ENCODE measurements at regions not wholly inside any gene's neighbourhood (a gene's known extent, or its start where the extent isn't known, plus 50 kb on each side); places are given as distances from the start of the nearest gene placed in this dataset.
"Not testable (repeated sequence)": the region's sequence is repeated elsewhere in the genome, so short reads cannot be mapped to it uniquely, and the experiment has no call there.

- DNase-seq (ENCODE audit: low spot score), result no peak
- WGBS, 2 donors (ENCODE audit: extremely low coverage in 2 of 2, insufficient read length in 2 of 2, insufficient replicate concordance in 1 of 2), result no CpG with 5 or more reads among the region's 3 CpGs
- no peak overlapping the region for H4K8ac ChIP-seq (ENCODE audit: low read depth, low read length)
Observed at GRCh38 chr2:95761556-95761955, 169.8 kb downstream of the TRIM43 start.

GRCh38 chr2:95762023-95763021 lies 170.5 kb downstream of the TRIM43 start:
- H2BK15ac ChIP-seq (ENCODE audit: low read length); H2BK12ac ChIP-seq (ENCODE audit: low read length); H2AFZ ChIP-seq (ENCODE audit: low read length); H3K4me3 ChIP-seq (ENCODE audit: low read length in 2 of 2); H3K4me1 ChIP-seq (ENCODE audit: control insufficient read depth in 2 of 2, insufficient read depth in 1 of 2, low read depth in 1 of 2, low read length in 2 of 2); H4K8ac ChIP-seq (ENCODE audit: low read depth, low read length); H3K4ac ChIP-seq (ENCODE audit: low read length); H3K36me3 ChIP-seq (replicated peaks in 1 of 2; ENCODE audit: control insufficient read depth in 2 of 2, insufficient read depth in 2 of 2, low read length in 2 of 2); H3K18ac ChIP-seq (ENCODE audit: low read length); H2AK5ac ChIP-seq (ENCODE audit: low read depth, low read length); H3K4me2 ChIP-seq (ENCODE audit: insufficient read depth, low read length, poor library complexity, severe bottlenecking); H4K91ac ChIP-seq (ENCODE audit: low read depth, low read length, poor library complexity); H2BK5ac ChIP-seq (ENCODE audit: low read length); DNase-seq (ENCODE audit: low spot score); H3K27ac ChIP-seq (replicated peaks; ENCODE audit: low read length); H3K14ac ChIP-seq (ENCODE audit: low read length); H3K23ac ChIP-seq (ENCODE audit: low read depth, low read length, poor library complexity); H3K27me3 ChIP-seq (ENCODE audit: control insufficient read depth in 3 of 3, insufficient read depth in 3 of 3, low read depth in 1 of 3, low read length in 3 of 3); H3K9me3 ChIP-seq (replicated peaks in 1 of 2; ENCODE audit: control insufficient read depth in 2 of 2, insufficient read depth in 1 of 2, low read depth in 1 of 2, low read length in 2 of 2); H2BK120ac ChIP-seq (ENCODE audit: low read depth, low read length); H3K9ac ChIP-seq (ENCODE audit: low read depth, low read length, poor library complexity); H3K79me1 ChIP-seq (ENCODE audit: low read depth, low read length): not testable (repeated sequence)
- WGBS, 2 donors (ENCODE audit: extremely low coverage in 2 of 2, insufficient read length in 2 of 2, insufficient replicate concordance in 1 of 2), result no CpG with 5 or more reads among the region's 21 CpGs

More at GRCh38 chr2:95761556-95761955, 169.8 kb downstream of the TRIM43 start:
- Histone ChIP-seq H3K4me3 (ENCODE audit: low read length in 2 of 2) (no peak overlapping the region), H3K27me3 (ENCODE audit: control insufficient read depth in 3 of 3, insufficient read depth in 3 of 3, low read depth in 1 of 3, low read length in 3 of 3) (no peaks in the 10 kb centered on the region), H2BK5ac (ENCODE audit: low read length) (peak overlapping the region; percentile 75), H3K36me3 (replicated peaks in 1 of 2; ENCODE audit: control insufficient read depth in 2 of 2, insufficient read depth in 2 of 2, low read length in 2 of 2) (no peaks in the 10 kb centered on the region), H3K4me2 (ENCODE audit: insufficient read depth, low read length, poor library complexity, severe bottlenecking) (no peak overlapping the region), H3K4ac (ENCODE audit: low read length) (no peak overlapping the region), H3K27ac (replicated peaks; ENCODE audit: low read length) (no peak overlapping the region), H3K79me1 (ENCODE audit: low read depth, low read length) (peaks cover 1% of the 10 kb centered on the region), H3K23ac (ENCODE audit: low read depth, low read length, poor library complexity) (no peak overlapping the region), H3K9ac (ENCODE audit: low read depth, low read length, poor library complexity) (no peak overlapping the region), H4K91ac (ENCODE audit: low read depth, low read length, poor library complexity) (no peak overlapping the region), H2BK12ac (ENCODE audit: low read length) (no peak overlapping the region), H3K14ac (ENCODE audit: low read length) (peak overlapping the region; percentile 38), H2BK120ac (ENCODE audit: low read depth, low read length) (no peak overlapping the region), H2AK5ac (ENCODE audit: low read depth, low read length) (peak overlapping the region; percentile 52), H3K18ac (ENCODE audit: low read length) (peak overlapping the region; percentile 28), H2BK15ac (ENCODE audit: low read length) (no peak overlapping the region), H3K4me1 (ENCODE audit: control insufficient read depth in 2 of 2, insufficient read depth in 1 of 2, low read depth in 1 of 2, low read length in 2 of 2) (peaks cover 0 to 1% of the 10 kb centered on the region in 2 donors), H3K9me3 (replicated peaks in 1 of 2; ENCODE audit: control insufficient read depth in 2 of 2, insufficient read depth in 1 of 2, low read depth in 1 of 2, low read length in 2 of 2) (no peaks in the 10 kb centered on the region), H2AFZ (ENCODE audit: low read length) (no peak overlapping the region)

GRCh38 chr2:95763074-95763473 lies 171.3 kb downstream of the TRIM43 start:
- not testable (repeated sequence) for H2BK120ac ChIP-seq (ENCODE audit: low read depth, low read length); H3K36me3 ChIP-seq (replicated peaks in 1 of 2; ENCODE audit: control insufficient read depth in 2 of 2, insufficient read depth in 2 of 2, low read length in 2 of 2); H4K8ac ChIP-seq (ENCODE audit: low read depth, low read length); H3K4me2 ChIP-seq (ENCODE audit: insufficient read depth, low read length, poor library complexity, severe bottlenecking); H3K4me3 ChIP-seq (ENCODE audit: low read length in 2 of 2); H3K18ac ChIP-seq (ENCODE audit: low read length); H3K27me3 ChIP-seq (ENCODE audit: control insufficient read depth in 3 of 3, insufficient read depth in 3 of 3, low read depth in 1 of 3, low read length in 3 of 3); DNase-seq (ENCODE audit: low spot score); H3K9ac ChIP-seq (ENCODE audit: low read depth, low read length, poor library complexity); H3K9me3 ChIP-seq (replicated peaks in 1 of 2; ENCODE audit: control insufficient read depth in 2 of 2, insufficient read depth in 1 of 2, low read depth in 1 of 2, low read length in 2 of 2); H3K14ac ChIP-seq (ENCODE audit: low read length); H2BK5ac ChIP-seq (ENCODE audit: low read length); H2BK12ac ChIP-seq (ENCODE audit: low read length); H3K27ac ChIP-seq (replicated peaks; ENCODE audit: low read length); H3K4ac ChIP-seq (ENCODE audit: low read length); H3K23ac ChIP-seq (ENCODE audit: low read depth, low read length, poor library complexity); H3K79me1 ChIP-seq (ENCODE audit: low read depth, low read length); H4K91ac ChIP-seq (ENCODE audit: low read depth, low read length, poor library complexity); H2BK15ac ChIP-seq (ENCODE audit: low read length); H2AFZ ChIP-seq (ENCODE audit: low read length); H3K4me1 ChIP-seq (ENCODE audit: control insufficient read depth in 2 of 2, insufficient read depth in 1 of 2, low read depth in 1 of 2, low read length in 2 of 2); H2AK5ac ChIP-seq (ENCODE audit: low read depth, low read length)
- WGBS, 2 donors (ENCODE audit: extremely low coverage in 2 of 2, insufficient read length in 2 of 2, insufficient replicate concordance in 1 of 2), result no CpG with 5 or more reads among the region's 6 CpGs

- not testable (repeated sequence) for H3K14ac ChIP-seq (ENCODE audit: low read length); H3K9ac ChIP-seq (ENCODE audit: low read depth, low read length, poor library complexity); H3K27me3 ChIP-seq (ENCODE audit: control insufficient read depth in 3 of 3, insufficient read depth in 3 of 3, low read depth in 1 of 3, low read length in 3 of 3); H2BK120ac ChIP-seq (ENCODE audit: low read depth, low read length); H3K4me1 ChIP-seq (ENCODE audit: control insufficient read depth in 2 of 2, insufficient read depth in 1 of 2, low read depth in 1 of 2, low read length in 2 of 2); H2AFZ ChIP-seq (ENCODE audit: low read length); H2BK15ac ChIP-seq (ENCODE audit: low read length); H3K4ac ChIP-seq (ENCODE audit: low read length); H3K4me2 ChIP-seq (ENCODE audit: insufficient read depth, low read length, poor library complexity, severe bottlenecking); H3K79me1 ChIP-seq (ENCODE audit: low read depth, low read length); H2BK5ac ChIP-seq (ENCODE audit: low read length); H3K18ac ChIP-seq (ENCODE audit: low read length); DNase-seq (ENCODE audit: low spot score); H4K91ac ChIP-seq (ENCODE audit: low read depth, low read length, poor library complexity); H4K8ac ChIP-seq (ENCODE audit: low read depth, low read length); H3K36me3 ChIP-seq (replicated peaks in 1 of 2; ENCODE audit: control insufficient read depth in 2 of 2, insufficient read depth in 2 of 2, low read length in 2 of 2); H3K23ac ChIP-seq (ENCODE audit: low read depth, low read length, poor library complexity); H3K27ac ChIP-seq (replicated peaks; ENCODE audit: low read length); H3K9me3 ChIP-seq (replicated peaks in 1 of 2; ENCODE audit: control insufficient read depth in 2 of 2, insufficient read depth in 1 of 2, low read depth in 1 of 2, low read length in 2 of 2); H3K4me3 ChIP-seq (ENCODE audit: low read length in 2 of 2); H2AK5ac ChIP-seq (ENCODE audit: low read depth, low read length); H2BK12ac ChIP-seq (ENCODE audit: low read length)
- no CpG with 5 or more reads among the region's 6 CpGs for WGBS, 2 donors (ENCODE audit: extremely low coverage in 2 of 2, insufficient read length in 2 of 2, insufficient replicate concordance in 1 of 2)
Observed at GRCh38 chr2:95764966-95765365, 173.2 kb downstream of the TRIM43 start.
